Dedifferentiated amniotic fluid mesenchymal stem cell (primary cell): ENCODE measurements at regions not wholly inside any gene's neighbourhood (a gene's known extent, or its start where the extent isn't known, plus 50 kb on each side); places are given as distances from the start of the nearest gene placed in this dataset.

Experiments
- DNase-seq: peaks from one replicate; pipeline ENCODE4 v3.0.0-alpha.2; 2016; ENCODE audit errors: extremely low spot score

DNA sequence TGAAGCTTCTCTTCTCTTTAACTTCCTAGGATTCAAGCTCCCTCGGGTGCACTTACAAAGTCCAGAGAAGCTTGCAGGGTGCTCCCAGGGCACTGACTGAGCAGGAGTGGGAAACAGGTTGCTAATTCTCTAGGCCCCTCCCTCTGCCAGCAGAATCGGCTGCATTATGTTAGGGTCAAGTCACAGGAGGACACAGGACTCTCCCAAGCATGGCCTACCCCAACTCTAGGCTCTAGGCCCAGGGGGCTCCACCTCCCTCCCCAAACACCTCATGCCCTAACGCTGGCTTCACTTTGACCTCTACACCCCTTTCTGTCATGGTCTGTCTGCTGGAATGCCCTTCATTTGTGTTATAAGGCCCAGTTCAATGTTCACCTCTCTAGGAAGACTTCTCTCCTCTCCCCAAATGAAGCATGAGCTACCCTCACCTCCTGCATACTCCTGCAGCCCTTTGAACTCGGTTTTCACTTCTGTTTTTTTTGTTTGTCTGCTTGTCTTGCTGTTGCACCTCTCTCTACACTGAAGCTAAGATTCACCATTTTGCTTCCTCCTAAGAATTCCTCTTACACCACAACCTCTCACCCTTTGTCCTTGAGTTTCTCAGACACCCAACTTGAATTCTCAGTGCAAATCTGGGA lies 521.8 kb upstream of the ID2 start:
- no peak for DNase-seq

DNA sequence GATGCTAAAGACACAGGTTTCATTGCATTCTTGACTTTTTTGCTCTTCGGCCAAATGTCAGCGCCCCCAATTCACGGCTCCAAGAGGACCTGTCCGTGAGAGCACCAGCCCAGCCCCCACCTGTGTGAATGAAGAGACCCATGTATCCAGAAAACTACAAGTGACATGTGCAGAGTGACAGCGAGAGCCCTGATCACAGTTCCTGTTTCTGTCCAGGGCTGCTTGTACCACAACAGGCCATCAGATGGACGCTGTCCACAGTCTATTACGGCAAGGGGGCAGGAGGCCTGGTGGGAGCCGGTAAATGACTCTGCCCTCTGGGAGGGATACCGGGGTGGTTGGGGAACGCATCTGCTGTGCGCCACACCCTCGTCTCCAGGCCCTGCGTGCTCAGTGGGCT lies 520.9 kb upstream of the ID2 start:
- no peak for DNase-seq

DNA sequence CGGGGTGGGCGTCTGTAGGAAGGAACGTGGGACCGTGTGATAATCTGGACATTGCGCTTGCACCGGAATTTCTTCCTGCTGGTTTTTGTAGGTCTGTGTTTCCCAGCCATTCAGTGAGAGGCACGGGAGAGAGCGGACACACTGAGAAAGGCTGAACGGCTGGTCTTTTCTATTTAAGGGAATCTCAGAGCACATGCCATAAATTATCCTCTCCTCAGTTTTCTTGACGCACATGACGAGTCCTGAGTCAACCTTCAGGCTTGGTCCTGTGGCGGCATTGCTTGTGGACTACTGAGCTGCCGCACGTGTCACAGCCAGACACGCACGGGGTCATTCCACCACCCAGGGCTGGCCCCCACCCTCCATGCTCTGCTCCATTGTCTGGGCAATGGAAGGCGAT lies 519.3 kb upstream of the ID2 start:
- no peak for DNase-seq

DNA sequence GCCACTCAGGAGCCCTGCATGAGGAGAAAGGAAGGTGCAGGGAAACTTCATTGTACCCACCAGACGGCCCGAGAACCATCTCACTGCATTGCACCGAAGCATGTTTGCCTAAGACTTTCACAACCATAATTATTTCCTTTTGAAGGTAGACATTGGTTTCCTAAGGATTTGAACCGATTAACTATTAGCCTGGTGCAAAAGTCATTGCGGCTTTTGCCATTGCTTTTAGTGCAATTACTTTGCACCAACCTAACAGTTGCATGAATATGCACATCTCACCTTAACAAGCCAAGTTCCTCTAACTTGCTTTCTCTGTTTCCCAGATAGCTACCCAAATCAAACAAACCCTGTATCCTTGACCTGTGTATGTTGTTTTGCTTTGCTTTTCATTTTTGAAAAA lies 516.3 kb upstream of the ID2 start:
- no peak for DNase-seq

DNA sequence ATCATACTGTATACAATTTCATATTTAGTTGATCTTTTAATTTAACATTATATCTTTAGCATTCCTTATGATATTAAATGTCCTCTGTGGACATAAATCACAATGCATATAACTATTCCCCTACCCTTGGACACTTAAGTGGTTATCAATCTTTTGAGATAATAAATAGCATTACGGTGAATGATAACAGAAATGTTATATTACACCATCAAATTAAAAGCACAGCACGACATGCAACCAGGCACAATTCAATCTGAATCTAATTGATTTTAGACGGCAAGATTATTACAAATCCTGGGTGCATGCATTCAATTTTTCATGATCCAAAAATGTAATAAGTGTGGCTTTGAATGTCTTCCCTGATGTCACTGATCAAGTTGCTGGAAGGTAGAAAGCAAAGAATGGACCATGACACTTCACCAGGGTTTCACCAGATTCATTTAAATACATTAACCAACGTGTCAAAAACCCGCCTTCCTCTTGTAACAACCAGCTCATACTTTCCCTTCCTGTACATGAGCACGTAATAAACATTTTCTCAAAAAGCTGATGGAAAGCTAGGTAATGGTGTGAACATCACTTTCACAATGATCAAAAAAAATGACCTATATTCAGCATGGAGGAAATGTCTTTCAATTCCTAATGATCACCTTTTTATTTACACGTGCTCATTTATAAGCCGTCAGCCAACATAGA lies 513.7 kb upstream of the ID2 start:
- no peak for DNase-seq

DNA sequence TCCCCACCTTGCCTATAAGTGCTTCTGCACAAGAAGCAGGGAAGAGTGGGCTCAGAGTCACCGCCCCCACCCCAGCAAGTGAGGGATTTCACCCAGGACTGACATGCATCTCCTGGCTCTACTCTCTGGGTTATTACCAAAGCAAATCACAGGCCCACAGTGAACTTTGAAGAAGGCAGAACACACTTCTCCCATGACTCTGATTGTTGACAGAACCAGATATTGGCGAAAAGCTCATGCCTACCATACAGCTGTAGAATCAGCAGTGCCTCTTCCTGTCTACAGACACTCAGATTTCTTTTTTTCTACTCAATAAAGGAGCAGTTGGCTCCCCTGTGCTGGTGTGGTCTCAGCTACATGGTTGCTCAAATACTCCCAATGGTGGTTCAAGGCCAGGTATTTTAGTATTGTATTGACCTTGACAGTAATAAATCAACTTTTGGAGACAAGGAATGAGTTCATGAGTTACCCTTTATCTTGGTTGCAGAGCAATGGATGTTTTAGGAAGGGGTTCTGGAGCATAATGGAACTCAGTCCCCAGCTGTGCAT lies 512.9 kb upstream of the ID2 start:
- no peak for DNase-seq

DNA sequence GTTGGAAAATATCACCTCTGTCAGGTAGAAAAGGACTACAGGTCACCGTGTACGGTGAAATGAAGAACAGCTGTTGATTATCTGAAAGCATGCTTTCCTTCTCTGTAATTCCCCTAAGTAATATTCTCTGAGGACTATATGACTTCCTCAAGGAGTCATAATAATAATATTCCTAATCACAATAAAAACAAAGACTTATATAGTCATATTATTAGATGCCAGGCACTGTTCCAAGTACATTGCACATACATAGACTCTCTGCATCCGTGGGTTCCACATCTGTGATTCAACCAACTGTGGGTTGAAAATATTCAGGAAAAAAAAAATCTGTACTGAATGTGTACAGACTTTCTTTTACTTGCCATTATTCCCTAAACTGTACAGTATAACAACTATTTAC lies 512.4 kb upstream of the ID2 start:
- DNase-seq, result peak; percentile 82

DNA sequence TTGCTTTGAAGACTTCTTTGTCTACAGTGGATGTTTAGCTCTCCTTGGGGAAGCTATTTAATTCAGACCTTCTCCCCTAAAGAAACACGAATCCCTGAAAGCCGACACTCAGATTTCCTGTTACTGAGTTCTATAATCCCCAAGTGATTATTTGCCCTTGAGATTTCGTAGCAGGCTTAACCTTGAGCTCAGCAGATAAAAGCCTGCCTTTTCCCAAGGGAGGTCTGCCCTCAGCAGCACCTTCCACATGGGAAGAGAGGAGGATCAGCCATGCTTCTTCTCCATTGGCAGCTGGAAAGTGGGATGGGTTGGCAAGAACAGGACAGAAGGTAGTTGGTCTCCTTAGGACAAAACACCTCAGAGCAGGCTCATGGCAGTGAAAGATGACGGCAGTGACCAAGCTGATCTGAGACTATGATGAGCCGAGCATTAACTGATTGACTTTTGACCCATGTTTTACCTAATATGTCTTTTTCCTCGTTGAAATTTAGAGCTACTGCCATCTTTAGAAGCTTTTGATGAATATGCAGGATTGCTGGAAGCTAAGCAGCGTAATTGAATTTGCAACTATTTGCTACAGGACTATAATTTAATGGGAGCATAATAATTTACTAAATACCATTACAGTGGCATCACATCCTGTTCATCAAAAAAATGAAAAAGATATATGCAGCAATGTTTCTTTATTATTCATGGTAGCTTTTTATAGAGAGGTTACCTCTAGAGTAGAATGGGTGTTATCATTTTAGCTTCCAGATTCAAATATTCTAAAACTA lies 511.1 kb upstream of the ID2 start:
- no peak for DNase-seq

DNA sequence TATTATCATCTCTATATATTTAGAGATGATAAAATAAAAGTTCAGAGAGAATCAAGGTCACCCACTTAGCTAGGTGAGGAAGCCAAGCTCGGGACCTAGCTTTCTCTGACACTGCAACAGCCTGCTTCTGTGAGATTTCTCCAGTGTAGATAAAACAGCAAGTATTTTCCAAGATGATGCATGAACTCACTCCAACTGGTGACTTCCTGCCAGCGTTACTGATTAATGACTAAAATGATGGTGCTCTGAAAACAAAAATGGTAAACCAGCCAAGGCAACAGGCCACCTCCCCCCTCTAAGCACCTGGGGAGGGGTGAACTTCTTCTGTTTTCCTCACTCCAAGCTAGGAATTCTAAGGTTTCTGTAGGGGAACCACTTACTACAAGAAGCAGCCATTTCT lies 510.2 kb upstream of the ID2 start:
- DNase-seq, result no peak

DNA sequence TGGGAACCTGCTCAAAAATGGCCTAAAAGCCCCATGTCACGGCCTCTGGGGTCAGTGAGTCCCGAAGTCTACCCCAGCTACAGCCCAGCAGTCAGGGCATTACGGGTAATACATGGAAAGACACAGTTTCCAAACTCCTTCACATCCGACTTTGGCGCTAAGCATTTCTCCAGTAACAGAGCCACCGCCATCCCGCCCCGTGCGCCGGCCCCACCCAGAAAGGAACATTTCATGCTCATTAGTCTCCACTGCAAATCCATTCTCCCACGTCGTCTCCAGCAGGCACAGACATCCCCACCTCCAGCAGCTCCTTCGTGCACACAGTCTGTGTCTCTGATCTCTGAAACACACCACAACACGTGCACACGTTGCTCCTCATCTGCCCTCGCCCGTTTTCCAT lies 509.2 kb upstream of the ID2 start:
- DNase-seq, result no peak

DNA sequence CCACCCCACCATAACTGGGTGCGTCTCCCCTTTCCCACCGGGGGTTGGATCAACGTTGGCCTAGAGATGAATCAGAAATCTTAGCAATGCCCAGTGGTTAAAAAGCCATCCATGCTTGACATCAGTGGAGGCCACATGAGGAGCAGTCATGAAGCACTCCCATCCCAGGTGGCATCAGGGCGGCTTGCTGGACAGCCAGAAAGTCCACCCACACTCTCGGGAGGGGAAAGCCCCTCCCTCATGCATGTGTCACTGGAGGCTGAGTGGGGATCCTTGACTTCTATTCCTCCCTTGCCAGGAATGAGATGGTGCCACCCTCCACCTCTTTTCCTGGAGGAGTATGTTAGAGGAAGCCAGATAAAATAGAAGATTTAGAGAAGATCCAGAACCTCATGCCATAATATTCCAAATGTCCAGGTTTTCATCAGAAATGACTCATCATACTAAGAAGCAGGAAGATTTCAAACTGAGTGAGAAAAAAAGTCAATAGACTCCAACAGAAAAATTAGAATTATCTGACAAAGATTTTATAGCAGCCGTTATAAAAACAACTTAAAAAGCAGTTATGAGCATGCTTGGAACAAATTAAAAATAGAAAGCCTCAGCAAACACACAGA lies 507.1 kb upstream of the ID2 start:
- DNase-seq, result no peak

DNA sequence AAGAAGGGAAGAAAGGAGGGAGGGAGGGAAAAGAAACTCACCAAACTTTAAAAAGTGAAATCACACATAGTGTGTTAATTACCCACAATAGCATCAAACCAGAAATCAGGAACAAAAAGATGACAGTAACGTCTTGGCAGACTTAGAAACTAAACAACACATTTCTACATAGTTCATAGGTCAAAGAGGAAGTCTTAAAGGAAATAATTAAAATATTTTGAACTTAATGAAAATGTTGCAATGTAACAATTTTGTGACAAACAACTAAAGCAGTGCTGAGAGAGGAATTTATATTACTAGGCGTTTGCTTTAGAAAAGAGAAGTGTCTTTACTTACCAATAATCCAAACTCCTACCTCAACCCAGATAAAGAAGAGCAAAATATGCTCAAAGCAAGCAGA lies 505.0 kb upstream of the ID2 start:
- no peak for DNase-seq

DNA sequence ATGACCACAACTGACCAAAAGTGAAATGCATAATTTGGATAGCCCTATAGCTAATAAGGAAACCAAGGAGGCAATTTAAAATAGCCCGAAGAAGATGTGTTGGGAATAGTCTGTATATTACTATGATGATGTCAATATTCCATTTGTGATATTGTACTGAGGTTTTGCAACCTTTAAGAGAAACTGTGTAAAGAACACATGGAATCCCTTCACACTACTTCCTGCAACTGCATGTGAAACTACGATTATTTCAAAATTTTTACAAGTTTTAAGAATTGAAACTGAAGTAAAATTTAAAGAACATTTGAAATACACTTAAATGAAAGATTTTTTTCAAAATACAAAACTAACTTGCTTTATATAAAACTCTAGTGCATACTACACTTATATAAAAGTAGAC lies 504.3 kb upstream of the ID2 start:
- DNase-seq, result no peak

DNA sequence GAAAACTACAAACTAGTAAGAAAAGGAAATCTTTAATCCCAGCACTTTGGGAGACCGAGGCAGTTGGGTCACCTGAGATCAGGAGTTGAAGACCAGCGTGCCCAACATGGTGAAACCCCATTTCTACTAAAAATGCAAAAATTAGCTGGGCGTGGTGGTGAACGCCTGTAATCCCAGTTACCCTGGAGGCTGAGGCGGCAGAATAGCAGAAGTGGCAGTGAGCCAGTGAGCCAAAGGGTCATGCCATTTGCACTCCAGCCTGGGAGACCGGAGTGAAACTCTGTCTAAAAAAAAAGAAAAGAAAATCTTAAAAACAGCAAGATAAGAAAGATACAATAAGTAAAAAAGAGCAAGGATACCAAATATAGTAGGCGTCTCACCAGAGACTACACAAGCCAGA lies 502.9 kb upstream of the ID2 start:
- no peak for DNase-seq

DNA sequence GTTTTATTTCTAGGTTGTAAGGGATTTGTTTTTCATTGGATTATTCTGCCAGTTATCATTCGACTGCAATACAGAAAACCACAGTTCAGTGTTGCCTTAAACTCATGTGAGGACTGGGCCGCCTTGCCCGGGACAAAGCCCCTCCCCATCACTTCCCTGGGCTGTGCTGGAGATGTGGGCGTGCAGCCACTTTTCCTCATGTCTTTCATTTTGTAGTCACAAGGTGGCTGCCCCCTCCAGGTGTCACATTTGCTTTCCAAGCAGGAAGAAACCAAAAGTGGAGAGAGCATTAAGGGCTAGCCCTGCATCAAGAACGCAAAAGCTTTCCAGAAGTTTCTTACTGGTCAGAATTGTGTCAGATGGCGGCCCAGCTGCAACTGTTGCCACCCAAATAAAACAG lies 492.5 kb upstream of the ID2 start:
- DNase-seq, result no peak

DNA sequence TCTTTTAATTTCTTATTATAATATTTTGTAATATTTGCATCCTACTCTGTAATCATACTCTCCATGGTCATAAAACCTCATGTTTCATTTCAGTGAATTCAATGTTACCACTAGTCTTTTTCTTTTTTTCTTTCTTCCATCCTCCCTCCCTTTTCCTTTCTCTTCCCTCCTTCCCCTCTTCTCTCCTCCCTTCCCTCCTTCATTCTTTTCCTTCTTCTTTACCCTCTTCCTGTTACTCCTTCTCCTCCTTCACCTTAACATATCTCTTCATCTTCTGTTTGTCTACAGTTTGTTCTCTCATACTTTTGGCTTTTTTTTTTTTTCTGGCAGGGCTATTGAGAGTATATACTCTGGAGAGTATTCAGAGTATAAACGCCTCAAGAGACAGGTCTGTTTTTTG lies 491.6 kb upstream of the ID2 start:
- DNase-seq, result no peak

DNA sequence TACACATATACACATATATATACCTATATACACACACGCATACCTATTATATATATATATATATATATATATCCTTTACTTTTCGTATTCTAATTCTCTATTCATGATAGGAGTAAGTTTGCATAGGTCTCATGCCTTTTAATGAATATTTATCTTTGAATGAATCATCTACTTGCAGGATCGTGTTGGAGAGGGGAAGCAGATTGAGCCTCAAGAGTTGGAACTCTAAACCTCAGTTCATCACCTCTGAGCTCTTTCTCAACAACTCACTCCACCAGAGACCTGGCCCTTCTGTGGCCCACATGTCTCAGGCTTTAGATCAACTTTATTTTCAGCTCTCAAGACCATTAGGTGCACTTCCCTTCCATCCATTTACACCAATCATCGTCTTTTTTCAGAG lies 490.4 kb upstream of the ID2 start:
- DNase-seq, result no peak

DNA sequence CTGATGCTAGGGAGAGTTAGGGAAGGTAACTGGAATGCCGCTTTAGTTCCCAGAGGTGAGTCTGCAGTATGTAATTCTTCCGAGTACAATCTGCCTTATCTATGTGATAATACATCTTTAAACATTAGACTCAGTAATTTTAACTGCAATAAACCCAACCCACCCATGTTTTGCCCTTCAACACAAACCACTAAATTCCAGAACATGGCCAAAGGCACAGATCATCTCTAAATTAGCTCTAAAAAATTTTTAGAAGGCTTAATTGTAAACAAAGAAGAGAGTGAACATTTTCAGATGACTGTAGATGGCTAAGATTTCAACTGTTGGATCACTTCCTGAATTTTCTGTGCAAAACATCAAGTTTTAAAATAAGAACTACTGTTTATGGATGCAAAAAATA lies 488.7 kb upstream of the ID2 start:
- DNase-seq, result peak; percentile 49

DNA sequence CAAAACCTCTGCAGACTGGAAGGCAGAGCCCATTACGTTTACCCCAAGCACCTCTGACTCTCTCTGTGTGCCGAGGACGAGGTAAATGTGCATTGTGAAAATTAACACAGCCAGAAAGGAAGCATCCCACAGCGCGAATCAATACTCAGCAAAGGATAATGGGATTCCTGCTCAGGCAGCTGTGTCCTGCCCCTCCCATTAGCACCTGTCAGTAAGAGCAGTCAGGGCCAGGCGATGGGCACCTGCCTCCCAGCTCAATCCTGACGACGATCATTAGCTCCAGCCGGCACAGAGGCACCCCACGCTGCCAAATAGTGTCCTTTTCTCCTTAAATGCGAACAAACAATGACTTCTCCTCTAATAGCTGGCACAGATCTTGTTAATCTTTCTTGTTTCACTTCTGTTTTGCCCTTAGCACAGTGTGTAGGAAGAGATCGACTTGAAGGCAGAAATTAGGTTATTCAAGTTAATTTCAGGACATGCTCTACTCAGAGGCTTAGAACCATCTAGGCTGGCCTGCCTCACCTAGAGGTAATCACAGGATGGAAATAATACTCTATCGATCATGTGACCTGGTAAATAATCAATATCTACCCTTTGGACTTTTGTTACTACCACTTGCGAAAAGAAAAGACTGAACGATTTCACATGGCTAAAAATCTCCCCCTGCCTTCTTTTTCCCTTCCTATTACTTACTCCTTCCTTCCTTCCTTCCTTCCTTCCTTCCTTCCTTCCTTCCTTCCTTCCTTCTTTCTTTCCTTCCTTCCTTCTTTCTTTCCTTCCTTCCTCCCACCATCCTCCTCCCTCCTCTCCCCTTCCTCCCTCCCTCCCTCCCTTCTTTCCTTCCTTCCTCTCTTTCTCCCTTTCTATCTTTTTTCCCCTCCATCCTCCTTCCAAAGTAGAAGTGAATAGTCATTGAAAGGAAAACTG lies 487.9 kb upstream of the ID2 start:
- no peak for DNase-seq

DNA sequence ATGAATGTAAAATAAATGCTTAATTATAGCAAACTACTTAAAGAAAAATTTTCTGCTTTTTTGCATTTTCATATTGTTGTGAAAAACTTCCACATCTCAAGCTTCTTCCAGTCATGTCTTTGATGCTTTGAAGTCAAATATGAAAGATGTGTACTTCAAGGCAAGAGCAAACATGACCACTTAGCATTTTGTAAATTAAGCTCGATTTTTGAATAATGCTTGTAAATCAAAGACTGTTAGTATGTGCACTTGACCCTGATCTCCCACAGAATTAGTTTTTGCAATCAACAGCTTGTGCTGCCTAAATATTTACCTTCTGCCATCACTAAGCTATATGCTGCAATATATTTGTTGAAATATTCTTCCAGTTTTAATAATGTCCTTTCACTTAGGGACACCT lies 486.1 kb upstream of the ID2 start:
- DNase-seq, result no peak

DNA sequence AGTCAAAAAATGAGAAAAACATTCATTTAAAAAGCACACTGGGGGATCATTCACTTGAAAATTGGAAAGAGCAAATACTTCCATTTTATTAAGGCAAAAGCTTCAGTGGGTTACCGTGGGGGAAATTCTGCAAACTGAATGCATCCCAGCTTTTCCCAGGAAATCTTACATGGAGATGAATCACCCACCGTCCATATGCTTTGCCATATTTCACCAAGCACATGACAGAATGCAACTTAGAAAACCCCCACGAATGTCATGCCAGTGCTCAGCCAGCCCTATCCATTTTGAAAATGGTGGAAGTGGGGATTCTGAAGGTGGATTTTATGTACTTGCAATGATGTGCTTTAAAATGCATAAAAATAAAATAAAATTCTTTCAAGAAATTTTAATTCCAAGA lies 485.5 kb upstream of the ID2 start:
- no peak for DNase-seq
